CD14-positive monocyte (primary cell): ENCODE measurements at regions not wholly inside any gene's neighbourhood (a gene's known extent, or its start where the extent isn't known, plus 50 kb on each side); places are given as distances from the start of the nearest gene placed in this dataset.

Source experiments
- DNase-seq, 3 donors: peaks; one replicate each; pipeline ENCODE4 v3.0.0-alpha.2; 2011 to 2022
- H2AFZ ChIP-seq: 2 replicates; pipeline ENCODE4 v1.6.0; 2012; ENCODE audit warnings: mild to moderate bottlenecking, low read depth, low read length, inconsistent platforms; ENCODE audit not compliant: insufficient read depth, poor library complexity, severe bottlenecking
- H3K27ac ChIP-seq, 2 donors: 1 replicate in 1 of 2; 2 replicates in 1 of 2; pipeline ENCODE4 v1.5.1; 2012 to 2013; ENCODE audit warnings: low read length in 2 of 2, control low read depth in 1 of 2, inconsistent platforms in 1 of 2, low read depth in 1 of 2, mild to moderate bottlenecking in 1 of 2
- H3K27me3 ChIP-seq, 2 donors: one replicate each; pipeline versions ENCODE4 v1.6.0 to v1.6.1; 2011 to 2013; ENCODE audit warnings: low read length in 2 of 2; ENCODE audit not compliant: control insufficient read depth in 2 of 2, insufficient read depth in 2 of 2
- H3K36me3 ChIP-seq, 2 donors: replicated peaks in 1 of 2; 1 replicate in 1 of 2; 2 replicates in 1 of 2; pipeline versions ENCODE4 v1.5.1 to v1.6.1; 2012 to 2013; ENCODE audit warnings: low read length in 2 of 2, control low read depth in 1 of 2, inconsistent platforms in 1 of 2, mild to moderate bottlenecking in 1 of 2; ENCODE audit not compliant: insufficient read depth in 2 of 2, control insufficient read depth in 1 of 2
- H3K4me1 ChIP-seq, 2 donors: 1 replicate in 1 of 2; 2 replicates in 1 of 2; pipeline versions ENCODE4 v1.5.1 to v1.6.1; 2012 to 2013; ENCODE audit warnings: low read length in 2 of 2, control low read depth in 1 of 2, inconsistent platforms in 1 of 2, mild to moderate bottlenecking in 1 of 2, moderate library complexity in 1 of 2; ENCODE audit not compliant: insufficient read depth in 2 of 2, control insufficient read depth in 1 of 2
- H3K4me2 ChIP-seq: replicated peaks from 2 replicates; pipeline ENCODE3; 2012; ENCODE audit warnings: low read length, moderate library complexity, mild to moderate bottlenecking; ENCODE audit not compliant: poor library complexity, severe bottlenecking; ENCODE audit errors: extremely low read depth
- H3K4me3 ChIP-seq, 3 experiments: fragments of 200-600 bp in 1 of 3; sonication (generic) in 1 of 3; replicated peaks in 1 of 3; 1 replicate in 2 of 3; 2 replicates in 1 of 3; pipeline ENCODE4 v1.5.1; 2011 to 2013; ENCODE audit warnings: low read length in 3 of 3, mild to moderate bottlenecking in 3 of 3, control low read depth in 2 of 3, low read depth in 2 of 3, inconsistent platforms in 1 of 3, moderate library complexity in 1 of 3
- H3K79me2 ChIP-seq: 2 replicates; pipeline ENCODE4 v1.6.0; 2012; ENCODE audit warnings: mild to moderate bottlenecking, control low read depth, inconsistent platforms, low read length, moderate library complexity; ENCODE audit not compliant: insufficient read depth
- H3K9ac ChIP-seq: 2 replicates; pipeline ENCODE4 v1.6.0; 2017; ENCODE audit warnings: low read length, mild to moderate bottlenecking; ENCODE audit not compliant: insufficient read depth, poor library complexity, severe bottlenecking
- H3K9me3 ChIP-seq, 2 donors: replicated peaks in 1 of 2; 1 replicate in 1 of 2; 2 replicates in 1 of 2; pipeline versions ENCODE4 v1.5.1 to v1.6.1; 2012 to 2013; ENCODE audit warnings: low read length in 2 of 2, control low read depth in 1 of 2; ENCODE audit not compliant: control insufficient read depth in 1 of 2, insufficient read depth in 1 of 2
- H4K20me1 ChIP-seq: 2 replicates; pipeline ENCODE4 v1.6.0; 2012; ENCODE audit warnings: mild to moderate bottlenecking, low read length, control low read depth, moderate library complexity; ENCODE audit not compliant: insufficient read depth
- H3K27ac Mint-ChIP-seq, 7 donors: one replicate each; pipeline ENCODE4 v1.8.0; 2020; ENCODE audit warnings: mild to moderate bottlenecking in 7 of 7, mixed read lengths in 7 of 7, moderate library complexity in 6 of 7, inconsistent platforms in 2 of 7
- H3K27me3 Mint-ChIP-seq, 3 donors: one replicate each; pipeline ENCODE4 v1.8.0; 2021 to 2022; ENCODE audit warnings: low read depth in 3 of 3, mild to moderate bottlenecking in 3 of 3, mixed read lengths in 3 of 3, moderate library complexity in 3 of 3, inconsistent platforms in 1 of 3
- H3K36me3 Mint-ChIP-seq, 2 donors: one replicate each; pipeline ENCODE4 v1.8.0; 2020; ENCODE audit warnings: mixed read lengths in 2 of 2, inconsistent platforms in 1 of 2, mild to moderate bottlenecking in 1 of 2
- H3K4me1 Mint-ChIP-seq: one replicate; pipeline ENCODE4 v1.8.0; 2020; ENCODE audit warnings: mild to moderate bottlenecking, mixed read lengths
- H3K4me3 Mint-ChIP-seq, 2 donors: one replicate each; pipeline ENCODE4 v1.8.0; 2020; ENCODE audit warnings: mild to moderate bottlenecking in 2 of 2, mixed read lengths in 2 of 2, moderate library complexity in 1 of 2
- H3K9me3 Mint-ChIP-seq, 7 donors: one replicate each; pipeline ENCODE4 v1.8.0; 2020 to 2022; ENCODE audit warnings: mixed read lengths in 7 of 7, mild to moderate bottlenecking in 6 of 7, moderate library complexity in 6 of 7, inconsistent platforms in 2 of 7
- CTCF ChIP-seq: fragments of 200-600 bp; IDR thresholded peaks from one replicate; pipeline ENCODE4 v1.8.0; 2022; ENCODE audit warnings: antibody characterized with exemption, mild to moderate bottlenecking
- WGBS: methylation state at CpG from one replicate; pipeline ENCODE4 v1.1.5; 2013; ENCODE audit warnings: missing lambda C conversion rate; ENCODE audit not compliant: insufficient coverage; 5-methylcytosine and 5-hydroxymethylcytosine counted together
- intact Hi-C, 2 donors: fragments of 100-400 bp; cut with micrococcal nuclease; formaldehyde crosslinking; loops; one replicate each; pipeline versions ENCODE4 v1.15.0 to v1.15.1; 2023

GRCh38 chr15:100809587-100809986 is 70.0 kb upstream of the ALDH1A3 start:
- Histone ChIP-seq H3K9me3 (peaks cover 11 to 17% of the 10 kb centered on the region in 2 donors), H3K4me1 (peaks cover 4 to 9% of the 10 kb centered on the region in 2 donors), H3K4me3 (no peak overlapping the region), H3K27me3 (no peaks in the 10 kb centered on the region), H3K36me3 (no peaks in the 10 kb centered on the region), H4K20me1 (no peaks in the 10 kb centered on the region), H3K4me2 (no peak overlapping the region), H3K9ac (no peak overlapping the region), H3K27ac (no peak overlapping the region), H3K79me2 (no peaks in the 10 kb centered on the region), H2AFZ (no peak overlapping the region)
- Mint-ChIP-seq H3K36me3 (no peaks in the 10 kb centered on the region), H3K4me1 (peaks cover 15% of the 10 kb centered on the region), H3K4me3 (no peak overlapping the region), H3K27me3 (peaks cover 0 to 1% (median 0%) of the 10 kb centered on the region in 3 donors), H3K27ac (no peak overlapping the region), H3K9me3 (peaks cover 14 to 36% (median 22%) of the 10 kb centered on the region in 7 donors)
- 93% methylated on average over 2 of the region's 3 CpGs for WGBS
- intact Hi-C loops: no loop called here
- TF ChIP-seq CTCF: no peak
- DNase-seq: no peak

GRCh38 chr15:100810229-100810628 is 69.4 kb upstream of the ALDH1A3 start:
- H4K20me1 ChIP-seq: no peaks in the 10 kb centered on the region

More at GRCh38 chr15:100810229-100810628, 69.4 kb upstream of the ALDH1A3 start:
- WGBS: 79% methylated on average over 2 of the region's 2 CpGs
- Histone ChIP-seq H3K36me3 (no peaks in the 10 kb centered on the region), H3K9ac (no peak overlapping the region), H3K79me2 (no peaks in the 10 kb centered on the region), H2AFZ (no peak overlapping the region), H3K4me3 (no peak overlapping the region), H3K4me1 (peaks cover 4 to 9% of the 10 kb centered on the region in 2 donors), H3K4me2 (no peak overlapping the region), H3K9me3 (peaks cover 16 to 20% of the 10 kb centered on the region in 2 donors), H3K27ac (no peak overlapping the region), H3K27me3 (no peaks in the 10 kb centered on the region)
- H3K4me3 Mint-ChIP-seq: no peak overlapping the region
- H3K36me3 Mint-ChIP-seq: peaks cover 0 to 2% of the 10 kb centered on the region in 2 donors
- peaks cover 0 to 1% (median 0%) of the 10 kb centered on the region in 3 donors for H3K27me3 Mint-ChIP-seq
- intact Hi-C loops: no loop called here
- H3K27ac Mint-ChIP-seq: no peak overlapping the region
- DNase-seq: no peak
- peaks cover 15% of the 10 kb centered on the region for H3K4me1 Mint-ChIP-seq
- H3K9me3 Mint-ChIP-seq: peaks cover 15 to 38% (median 26%) of the 10 kb centered on the region in 7 donors
- no peak for TF ChIP-seq CTCF
